H1 (cell line): ENCODE measurements at regions not wholly inside any gene's neighbourhood (a gene's known extent, or its start where the extent isn't known, plus 50 kb on each side); places are given as distances from the start of the nearest gene placed in this dataset.

Experiments used
- CTCF ChIA-PET: fragments of 300-600 bp; sonication (Branson Sonifier 250); formaldehyde crosslinking; loops from one replicate; lab custom pipeline; 2021; ENCODE audit not compliant: partially characterized antibody; lab: Charles Lee
- POLR2A ChIA-PET: fragments of 300-600 bp; sonication (Branson Sonifier 250); formaldehyde crosslinking; loops from one replicate; lab custom pipeline; 2021; ENCODE audit warnings: inconsistent platforms; ENCODE audit not compliant: partially characterized antibody; lab: Charles Lee
- DNase-seq, 2 experiments: peaks; one replicate each; pipeline versions ENCODE4 v3.0.0 to v3.0.0-alpha.2; 2010 to 2022; ENCODE audit warnings: low spot score in 2 of 2, low read depth in 1 of 2, mixed read lengths in 1 of 2
- FAIRE-seq: peaks from 2 replicates; lab custom pipeline; 2011; peaks lifted over from hg19 to GRCh38; lab: Jason Lieb, UNC
- H2AFZ ChIP-seq: 2 replicates; pipeline ENCODE4 v1.8.1; 2012; ENCODE audit warnings: low read length, inconsistent platforms
- H2AK5ac ChIP-seq: 2 replicates; pipeline ENCODE4 v1.6.1; 2013; ENCODE audit warnings: low read depth, low read length
- H2BK120ac ChIP-seq: replicated peaks from 2 replicates; pipeline ENCODE3; 2013; ENCODE audit warnings: low read depth, low read length, inconsistent platforms
- H2BK12ac ChIP-seq: 2 replicates; pipeline ENCODE4 v1.6.1; 2013; ENCODE audit warnings: low read depth, low read length
- H2BK15ac ChIP-seq: 2 replicates; pipeline ENCODE4 v1.6.1; 2013; ENCODE audit warnings: low read length
- H2BK20ac ChIP-seq: 2 replicates; pipeline ENCODE4 v1.6.1; 2013; ENCODE audit warnings: low read length
- H2BK5ac ChIP-seq: 2 replicates; pipeline ENCODE4 v1.6.1; 2013; ENCODE audit warnings: low read depth, low read length
- H3K14ac ChIP-seq: 2 replicates; pipeline ENCODE4 v1.6.1; 2013; ENCODE audit warnings: inconsistent platforms; ENCODE audit not compliant: insufficient read length
- H3K18ac ChIP-seq: 2 replicates; pipeline ENCODE4 v1.6.1; 2013; ENCODE audit warnings: low read length; ENCODE audit errors: extremely low read depth
- H3K23ac ChIP-seq: 2 replicates; pipeline ENCODE4 v1.6.1; 2013; ENCODE audit warnings: inconsistent platforms; ENCODE audit not compliant: insufficient read length
- H3K23me2 ChIP-seq: 2 replicates; pipeline ENCODE4 v1.6.1; 2013; ENCODE audit warnings: low read depth, low read length
- H3K27ac ChIP-seq: 2 replicates; pipeline ENCODE4 v1.6.1; 2011; ENCODE audit warnings: low read depth, low read length, inconsistent platforms
- H3K27me3 ChIP-seq, 4 experiments: replicated peaks in 1 of 4; 1 replicate in 1 of 4; 2 replicates in 3 of 4; pipeline versions ENCODE4 v1.6.1 to v1.8.1; 2011 to 2013; ENCODE audit warnings: low read length in 3 of 4, mild to moderate bottlenecking in 3 of 4, inconsistent platforms in 2 of 4, mixed read lengths in 2 of 4, moderate library complexity in 1 of 4; ENCODE audit not compliant: control insufficient read depth in 3 of 4, insufficient read depth in 3 of 4; ENCODE audit errors: extremely low read depth in 1 of 4
- H3K36me3 ChIP-seq, 4 experiments: 2 replicates each; pipeline versions ENCODE4 v1.6.1 to v1.8.1; 2011 to 2013; ENCODE audit warnings: mild to moderate bottlenecking in 4 of 4, low read length in 3 of 4, moderate library complexity in 2 of 4, control low read depth in 1 of 4, inconsistent platforms in 1 of 4; ENCODE audit not compliant: insufficient read depth in 4 of 4, control insufficient read depth in 2 of 4
- H3K4ac ChIP-seq: replicated peaks from 2 replicates; pipeline ENCODE3; 2013; ENCODE audit warnings: low read length, low read depth, mixed read lengths, inconsistent platforms; ENCODE audit not compliant: insufficient read length
- H3K4me1 ChIP-seq, 4 experiments: replicated peaks in 1 of 4; 1 replicate in 1 of 4; 2 replicates in 3 of 4; pipeline versions ENCODE4 v1.6.1 to v1.8.1; 2011 to 2013; ENCODE audit warnings: low read length in 3 of 4, inconsistent platforms in 2 of 4, mixed read lengths in 1 of 4; ENCODE audit not compliant: insufficient read depth in 4 of 4, control insufficient read depth in 3 of 4
- H3K4me2 ChIP-seq, 2 experiments: 2 replicates each; pipeline versions ENCODE4 v1.6.1 to v1.8.1; 2011 to 2013; ENCODE audit warnings: low read depth in 2 of 2, low read length in 2 of 2, control low read depth in 1 of 2, inconsistent platforms in 1 of 2, mild to moderate bottlenecking in 1 of 2; ENCODE audit not compliant: insufficient read depth in 1 of 2
- H3K4me3 ChIP-seq, 4 experiments: fragments of 200-600, 300-600 bp in 1 of 4; sonication (generic), shearing (Covaris generic), sonication (Bioruptor Twin) in 1 of 4; 2 replicates each; pipeline versions ENCODE4 v1.5.1 to v1.8.1; 2011 to 2016; ENCODE audit warnings: low read length in 4 of 4, low read depth in 3 of 4, control low read depth in 2 of 4, inconsistent platforms in 2 of 4, mild to moderate bottlenecking in 2 of 4, mixed read lengths in 1 of 4, moderate library complexity in 1 of 4; ENCODE audit not compliant: insufficient read depth in 2 of 4; ENCODE audit errors: extremely low read depth in 1 of 4
- H3K56ac ChIP-seq: replicated peaks from 2 replicates; pipeline ENCODE3; 2013; ENCODE audit warnings: low read depth, mild to moderate bottlenecking, mixed read lengths, low read length, inconsistent platforms; ENCODE audit not compliant: insufficient read length
- H3K79me1 ChIP-seq: 2 replicates; pipeline ENCODE4 v1.6.1; 2013; ENCODE audit warnings: low read depth, low read length, control low read depth
- H3K79me2 ChIP-seq, 2 experiments: 2 replicates each; pipeline versions ENCODE4 v1.6.1 to v1.8.1; 2012 to 2013; ENCODE audit warnings: low read length in 2 of 2, mild to moderate bottlenecking in 2 of 2, inconsistent platforms in 1 of 2; ENCODE audit not compliant: insufficient read depth in 2 of 2, control insufficient read depth in 1 of 2
- H3K9ac ChIP-seq, 4 experiments: replicated peaks in 1 of 4; 1 replicate in 1 of 4; 2 replicates in 3 of 4; pipeline versions ENCODE4 v1.6.1 to v1.8.1; 2011 to 2013; ENCODE audit warnings: low read depth in 3 of 4, low read length in 3 of 4, control low read depth in 2 of 4, mild to moderate bottlenecking in 2 of 4, moderate library complexity in 2 of 4, inconsistent platforms in 1 of 4; ENCODE audit errors: extremely low read depth in 1 of 4
- H3K9me3 ChIP-seq, 2 experiments: 2 replicates each; pipeline versions ENCODE4 v1.6.1 to v1.8.1; 2012 to 2013; ENCODE audit warnings: mild to moderate bottlenecking in 2 of 2, moderate library complexity in 2 of 2, control low read depth in 1 of 2, inconsistent platforms in 1 of 2, low read depth in 1 of 2, low read length in 1 of 2, mixed read lengths in 1 of 2; ENCODE audit not compliant: insufficient read depth in 2 of 2
- H4K20me1 ChIP-seq, 2 experiments: replicated peaks in 1 of 2; 2 replicates each; pipeline versions ENCODE3 to v1.8.1; 2011 to 2013; ENCODE audit warnings: inconsistent platforms in 2 of 2, low read length in 2 of 2, mild to moderate bottlenecking in 1 of 2; ENCODE audit not compliant: insufficient read depth in 2 of 2, control insufficient read depth in 1 of 2
- H4K5ac ChIP-seq: 2 replicates; pipeline ENCODE4 v1.6.1; 2013; ENCODE audit warnings: low read length, low read depth, mixed read lengths, inconsistent platforms; ENCODE audit not compliant: insufficient read length
- H4K8ac ChIP-seq: 2 replicates; pipeline ENCODE4 v1.8.0; 2013; ENCODE audit warnings: mild to moderate bottlenecking, moderate library complexity, low read length, inconsistent platforms; ENCODE audit not compliant: insufficient read depth; ENCODE audit errors: extremely low read depth
- H4K91ac ChIP-seq: replicated peaks from 2 replicates; pipeline ENCODE3; 2013; ENCODE audit warnings: low read length, mixed read lengths, inconsistent platforms; ENCODE audit not compliant: insufficient read length
- EGR1 ChIP-seq: IDR thresholded peaks from 2 replicates; pipeline ENCODE4 v1.6.1; 2011; ENCODE audit warnings: low read depth, low read length, borderline replicate concordance
- GABPA ChIP-seq: IDR thresholded peaks from 2 replicates; pipeline ENCODE4 v1.6.1; 2011; ENCODE audit warnings: mild to moderate bottlenecking, low read length, moderate library complexity, borderline replicate concordance; ENCODE audit not compliant: insufficient read depth
- GTF2F1 ChIP-seq: IDR thresholded peaks from 2 replicates; pipeline ENCODE4 v1.6.1; 2012; ENCODE audit warnings: low read depth, low read length, improper control_type of control experiment, borderline replicate concordance
- KDM1A ChIP-seq: fragments of 200-600, 300-600 bp; sonication (generic); IDR thresholded peaks from 2 replicates; pipeline ENCODE4 v1.7.1; 2016; ENCODE audit warnings: mild to moderate bottlenecking, low read length, borderline replicate concordance
- MAX ChIP-seq: IDR thresholded peaks from 2 replicates; pipeline ENCODE4 v1.6.1; 2012; ENCODE audit warnings: inconsistent platforms
- POLR2A ChIP-seq, 2 experiments: IDR thresholded peaks; 1 replicate in 1 of 2; 2 replicates in 1 of 2; pipeline ENCODE4 v1.6.1; 2011; ENCODE audit warnings: low read depth in 2 of 2, low read length in 2 of 2, mild to moderate bottlenecking in 2 of 2; ENCODE audit errors: control extremely low read depth in 1 of 2
- POLR2AphosphoS5 ChIP-seq: IDR thresholded peaks from 2 replicates; pipeline ENCODE4 v1.6.1; 2011; ENCODE audit warnings: low read depth, low read length
- SAP30 ChIP-seq: fragments of 300-600 bp; sonication (generic); IDR thresholded peaks from 2 replicates; pipeline ENCODE4 v1.7.1; 2012; ENCODE audit warnings: low read length, moderate library complexity, mild to moderate bottlenecking, inconsistent platforms; ENCODE audit not compliant: insufficient read depth, insufficient replicate concordance
- SIX5 ChIP-seq: IDR thresholded peaks from 2 replicates; pipeline ENCODE4 v1.6.1; 2011; ENCODE audit warnings: mild to moderate bottlenecking, low read depth, low read length
- SP1 ChIP-seq: IDR thresholded peaks from 2 replicates; pipeline ENCODE4 v1.6.1; 2011; ENCODE audit warnings: low read depth, low read length
- SP2 ChIP-seq: IDR thresholded peaks from 2 replicates; pipeline ENCODE4 v1.6.1; 2012; ENCODE audit warnings: mild to moderate bottlenecking, low read length, inconsistent platforms
- TAF1 ChIP-seq: IDR thresholded peaks from 2 replicates; pipeline ENCODE4 v1.6.1; 2011; ENCODE audit warnings: mild to moderate bottlenecking, low read depth, low read length
- TEAD4 ChIP-seq: IDR thresholded peaks from 2 replicates; pipeline ENCODE4 v1.6.1; 2012; ENCODE audit warnings: low read depth, low read length, inconsistent platforms, mixed read lengths
- ZNF274 ChIP-seq: IDR thresholded peaks from 2 replicates; pipeline ENCODE4 v1.7.0; 2012; ENCODE audit warnings: low read length, borderline replicate concordance; ENCODE audit errors: extremely low read depth
- WGBS, 2 experiments: shearing (Covaris generic) in 1 of 2; methylation state at CpG; one replicate each; pipeline versions ENCODE4 v1.1.6 to v1.1.7; 2013 to 2015; ENCODE audit warnings: low lambda C conversion rate in 2 of 2, mixed read lengths in 2 of 2, inconsistent platforms in 1 of 2, low coverage in 1 of 2, missing lambda C conversion rate in 1 of 2; ENCODE audit not compliant: insufficient replicate concordance in 2 of 2, insufficient coverage in 1 of 2, insufficient read length in 1 of 2; ENCODE audit errors: extremely low coverage in 1 of 2, missing lambda C conversion rate in 1 of 2; 5-methylcytosine and 5-hydroxymethylcytosine counted together
- TF ChIP-seq, protein P1 (sequence below): IDR thresholded peaks from 2 replicates; pipeline ENCODE4 v1.6.1; 2011; ENCODE audit warnings: low read length, improper control_type of control experiment

GRCh38 chrX:149262086-149262485 lies 243.0 kb downstream of the IDS start:
- WGBS, 2 experiments: 63% methylated on average over 1 of the region's 1 CpG; no CpG with 5 or more reads in 1 of the 2 experiments
- Histone ChIP-seq H4K20me1 (no peaks in the 10 kb centered on the region), H3K56ac (no peak overlapping the region), H3K9ac (no peak overlapping the region), H3K27ac (no peak overlapping the region), H3K79me1 (no peaks in the 10 kb centered on the region), H3K18ac (no peak overlapping the region), H3K14ac (no peak overlapping the region), H4K5ac (no peak overlapping the region), H3K4me1 (no peaks in the 10 kb centered on the region), H2BK15ac (no peak overlapping the region), H2BK120ac (no peak overlapping the region), H3K23ac (no peak overlapping the region), H3K27me3 (no peaks in the 10 kb centered on the region), H3K4ac (no peak overlapping the region), H2AK5ac (no peak overlapping the region), H2AFZ (no peak overlapping the region), H3K4me3 (no peak overlapping the region), H3K23me2 (no peaks in the 10 kb centered on the region), H4K91ac (no peak overlapping the region), H2BK5ac (no peak overlapping the region), H2BK20ac (no peak overlapping the region), H3K36me3 (no peaks in the 10 kb centered on the region), H4K8ac (no peak overlapping the region), H3K79me2 (no peaks in the 10 kb centered on the region), H3K4me2 (no peak overlapping the region), H3K9me3 (no peaks in the 10 kb centered on the region), H2BK12ac (no peak overlapping the region)
- ChIA-PET POLR2A (no interaction called here), CTCF (no interaction called here)
- no peak for DNase-seq
- no peak for FAIRE-seq
- TF ChIP-seq MAX (no peak), SAP30 (no peak), POLR2A (IDR thresholded peaks at IDR 0.05; ENCODE audit: control extremely low read depth in 1 of 2, low read depth in 2 of 2, low read length in 2 of 2) (no peak), SP1 (no peak), EGR1 (no peak), SIX5 (no peak), TEAD4 (no peak), GTF2F1 (no peak), SP2 (no peak), KDM1A (no peak), TAF1 (no peak), POLR2AphosphoS5 (no peak), GABPA (no peak), ZNF274 (no peak)
- TF ChIP-seq, protein P1, sequence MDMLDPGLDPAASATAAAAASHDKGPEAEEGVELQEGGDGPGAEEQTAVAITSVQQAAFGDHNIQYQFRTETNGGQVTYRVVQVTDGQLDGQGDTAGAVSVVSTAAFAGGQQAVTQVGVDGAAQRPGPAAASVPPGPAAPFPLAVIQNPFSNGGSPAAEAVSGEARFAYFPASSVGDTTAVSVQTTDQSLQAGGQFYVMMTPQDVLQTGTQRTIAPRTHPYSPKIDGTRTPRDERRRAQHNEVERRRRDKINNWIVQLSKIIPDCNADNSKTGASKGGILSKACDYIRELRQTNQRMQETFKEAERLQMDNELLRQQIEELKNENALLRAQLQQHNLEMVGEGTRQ: no peak
